ENCODE measurements at regions not wholly inside any gene's neighbourhood (a gene's known extent, or its start where the extent isn't known, plus 50 kb on each side); places are given as distances from the start of the nearest gene placed in this dataset.

DNA sequence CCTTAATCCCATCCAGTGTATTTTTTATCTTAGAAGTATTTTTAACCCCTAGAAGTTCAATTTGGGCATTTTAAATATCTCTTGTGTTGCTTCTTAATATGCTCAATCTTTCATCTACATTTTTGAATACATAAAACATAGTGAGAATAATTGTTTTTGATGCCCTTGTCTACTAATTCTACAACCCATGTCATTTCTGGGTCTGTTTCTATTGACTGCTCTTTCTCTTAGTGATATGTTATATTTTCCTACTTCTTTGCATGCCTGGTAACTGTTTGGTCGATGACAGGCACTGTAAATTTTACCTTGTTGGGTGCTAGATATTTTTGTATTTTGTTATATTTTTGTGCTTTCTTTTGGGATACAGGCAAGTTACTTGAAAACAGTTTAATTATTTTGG, 56.3 kb downstream of the CYTL1 start:
- DNase-seq (ENCODE audit: low read depth, low spot score) = no peak
- Mint-ChIP-seq H3K36me3 (ENCODE audit: low read depth) (peaks cover 14% of the 10 kb centered on the region), H3K4me1 (no peaks in the 10 kb centered on the region), H3K4me3 (no peak overlapping the region), H3K27ac (ENCODE audit: unreplicated experiment) (no peak overlapping the region), H3K9me3 (peaks cover 18% of the 10 kb centered on the region), H3K27me3 (ENCODE audit: low read depth) (no peaks in the 10 kb centered on the region)
- TF ChIP-seq CTCF (conservative IDR thresholded peaks at IDR 0.05) = no peak

All from neural crest cell (in vitro differentiated cells).